ENCODE measurements at regions not wholly inside any gene's neighbourhood (a gene's known extent, or its start where the extent isn't known, plus 50 kb on each side); places are given as distances from the start of the nearest gene placed in this dataset.

- TF ChIP-seq CTCF (conservative IDR thresholded peaks at IDR 0.05; ENCODE audit: low read depth, low read length) (peak; percentile 48), EZH2 (IDR thresholded peaks at IDR 0.05; ENCODE audit: borderline replicate concordance, low read depth, low read length, poor library complexity, severe bottlenecking) (no peak)
Measured at GRCh38 chrX:78199851-78200250, 60.4 kb upstream of the TAF9B start.

Measured in A673 (cell line).